ENCODE measurements at regions not wholly inside any gene's neighbourhood (a gene's known extent, or its start where the extent isn't known, plus 50 kb on each side); places are given as distances from the start of the nearest gene placed in this dataset.
A peak's percentile ranks its signal among the peaks of the same experiment; 100 is the strongest.

DNA sequence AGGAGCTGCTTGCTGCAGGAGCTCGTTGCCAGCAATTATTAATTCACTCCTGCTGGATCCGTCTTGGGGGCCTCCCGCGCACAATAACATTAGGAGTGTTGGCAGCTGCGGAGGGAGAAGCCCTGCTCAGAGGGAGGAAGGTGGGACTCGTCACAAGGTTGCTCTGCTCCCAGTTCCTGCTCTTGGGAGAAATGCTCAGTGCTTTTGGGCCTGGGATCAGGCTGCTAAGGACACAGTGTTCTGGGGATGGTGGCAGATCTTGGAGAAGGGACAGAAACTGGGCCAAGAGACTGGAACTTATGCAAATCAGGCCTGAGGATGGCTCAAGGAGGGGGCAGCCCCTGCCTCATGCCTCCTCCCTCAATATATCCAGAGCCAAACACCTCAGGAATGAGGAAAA, 78.9 kb upstream of the OLFM4 start:
- no peaks in the 10 kb centered on the region for H3K9me3 ChIP-seq
- 55% methylated on average over 6 of the region's 6 CpGs for WGBS
- no peak overlapping the region for H3K4me3 ChIP-seq
- peaks cover 16% of the 10 kb centered on the region for H3K4me1 ChIP-seq
- no peaks in the 10 kb centered on the region for H3K27me3 ChIP-seq
- H3K36me3 ChIP-seq, result no peaks in the 10 kb centered on the region
- no peak for DNase-seq (ENCODE audit: low spot score in 2 of 2)
- TF ChIP-seq, protein P1, sequence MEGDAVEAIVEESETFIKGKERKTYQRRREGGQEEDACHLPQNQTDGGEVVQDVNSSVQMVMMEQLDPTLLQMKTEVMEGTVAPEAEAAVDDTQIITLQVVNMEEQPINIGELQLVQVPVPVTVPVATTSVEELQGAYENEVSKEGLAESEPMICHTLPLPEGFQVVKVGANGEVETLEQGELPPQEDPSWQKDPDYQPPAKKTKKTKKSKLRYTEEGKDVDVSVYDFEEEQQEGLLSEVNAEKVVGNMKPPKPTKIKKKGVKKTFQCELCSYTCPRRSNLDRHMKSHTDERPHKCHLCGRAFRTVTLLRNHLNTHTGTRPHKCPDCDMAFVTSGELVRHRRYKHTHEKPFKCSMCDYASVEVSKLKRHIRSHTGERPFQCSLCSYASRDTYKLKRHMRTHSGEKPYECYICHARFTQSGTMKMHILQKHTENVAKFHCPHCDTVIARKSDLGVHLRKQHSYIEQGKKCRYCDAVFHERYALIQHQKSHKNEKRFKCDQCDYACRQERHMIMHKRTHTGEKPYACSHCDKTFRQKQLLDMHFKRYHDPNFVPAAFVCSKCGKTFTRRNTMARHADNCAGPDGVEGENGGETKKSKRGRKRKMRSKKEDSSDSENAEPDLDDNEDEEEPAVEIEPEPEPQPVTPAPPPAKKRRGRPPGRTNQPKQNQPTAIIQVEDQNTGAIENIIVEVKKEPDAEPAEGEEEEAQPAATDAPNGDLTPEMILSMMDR (IDR thresholded peaks at IDR 0.05), result no peak
- no peak for TF ChIP-seq POLR2A (IDR thresholded peaks at IDR 0.05)
- no peak for TF ChIP-seq EP300 (IDR thresholded peaks at IDR 0.05)
- no peak for TF ChIP-seq POLR2AphosphoS5 (IDR thresholded peaks at IDR 0.05)
- H3K27ac ChIP-seq, result peak overlapping the region; percentile 3

DNA sequence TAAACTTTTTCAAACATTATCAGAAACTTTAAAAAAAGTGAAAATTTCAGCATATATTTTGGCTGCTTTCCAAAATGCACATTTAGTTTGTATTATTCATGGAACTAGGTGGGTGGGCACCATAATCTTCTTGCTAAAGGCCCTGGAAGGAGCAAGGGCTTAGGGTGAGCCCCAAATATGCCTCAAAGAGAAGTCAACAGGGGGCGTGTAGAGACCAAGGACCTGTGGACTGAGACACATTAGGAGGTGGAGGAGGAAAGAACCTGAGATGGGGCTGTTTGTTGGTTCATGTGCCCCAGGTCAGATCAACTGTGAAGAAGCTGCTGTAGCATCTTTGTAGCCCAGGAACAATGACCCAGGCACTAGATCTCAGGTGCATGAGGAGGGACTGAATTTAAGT, 79.6 kb upstream of the OLFM4 start:
- DNase-seq (ENCODE audit: low spot score in 2 of 2), result no peak
- no peak overlapping the region for H3K4me3 ChIP-seq
- H3K4me1 ChIP-seq, result peaks cover 16% of the 10 kb centered on the region
- peak overlapping the region; percentile 3 for H3K27ac ChIP-seq
- WGBS, result 92% methylated on average over 1 of the region's 1 CpG
- TF ChIP-seq POLR2A (IDR thresholded peaks at IDR 0.05) (no peak), POLR2AphosphoS5 (IDR thresholded peaks at IDR 0.05) (no peak), EP300 (IDR thresholded peaks at IDR 0.05) (no peak)
- TF ChIP-seq, protein P1 (IDR thresholded peaks at IDR 0.05), result no peak
- no peaks in the 10 kb centered on the region for H3K27me3 ChIP-seq
- H3K9me3 ChIP-seq, result no peaks in the 10 kb centered on the region
- no peaks in the 10 kb centered on the region for H3K36me3 ChIP-seq

DNA sequence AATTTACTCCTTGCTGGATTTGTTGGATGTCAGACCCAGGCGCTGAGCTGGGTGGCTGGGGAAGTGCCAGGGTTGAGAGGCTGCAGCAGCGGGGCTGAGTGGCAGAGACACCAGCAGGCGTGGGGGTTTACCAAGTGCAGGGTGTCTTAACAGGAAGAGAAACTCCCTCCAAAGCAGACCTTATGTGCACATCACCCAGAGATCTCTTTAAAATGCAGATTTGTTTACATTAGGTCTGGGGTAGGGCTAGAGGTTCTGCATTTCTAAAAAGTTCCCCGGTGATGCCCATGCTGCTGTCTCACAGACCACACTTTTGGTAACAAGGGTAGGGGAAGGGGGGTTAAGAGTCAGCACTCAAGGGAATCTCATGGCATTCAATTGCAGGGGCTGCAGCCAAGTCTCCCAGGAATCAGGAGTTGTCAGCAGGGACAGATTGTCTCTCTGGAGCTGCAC, 80.7 kb upstream of the OLFM4 start:
- Histone ChIP-seq H3K27me3 (no peaks in the 10 kb centered on the region), H3K27ac (no peak overlapping the region), H3K4me1 (peaks cover 16% of the 10 kb centered on the region), H3K9me3 (no peaks in the 10 kb centered on the region), H3K36me3 (no peaks in the 10 kb centered on the region), H3K4me3 (no peak overlapping the region)
- WGBS, result 61% methylated on average over 2 of the region's 4 CpGs
- TF ChIP-seq POLR2AphosphoS5 (IDR thresholded peaks at IDR 0.05) (no peak), EP300 (IDR thresholded peaks at IDR 0.05) (no peak), POLR2A (IDR thresholded peaks at IDR 0.05) (no peak)
- TF ChIP-seq, protein P1 (IDR thresholded peaks at IDR 0.05), result no peak
- no peak for DNase-seq (ENCODE audit: low spot score in 2 of 2)

DNA sequence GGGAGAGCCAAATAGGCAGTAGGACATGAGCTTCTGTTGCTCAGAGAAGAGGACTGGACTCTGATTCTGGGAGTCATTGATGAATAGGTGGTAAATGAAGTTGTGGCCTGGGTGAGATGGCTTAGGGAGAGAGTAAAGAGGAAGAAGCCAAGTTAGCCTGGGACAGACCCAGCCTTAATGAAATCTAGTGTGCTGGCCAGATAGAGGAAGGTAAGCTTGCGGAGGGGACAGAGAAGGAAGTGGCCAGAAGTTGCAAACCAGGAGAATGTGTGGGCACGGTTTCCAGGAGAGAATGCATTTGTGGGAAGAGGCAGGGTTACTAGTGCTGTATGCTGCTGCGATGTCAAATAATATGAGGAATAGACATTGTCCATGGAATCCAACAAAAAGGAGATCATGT, 83.3 kb upstream of the OLFM4 start:
- Histone ChIP-seq H3K4me1 (peaks cover 14% of the 10 kb centered on the region), H3K9me3 (no peaks in the 10 kb centered on the region), H3K27me3 (no peaks in the 10 kb centered on the region), H3K4me3 (no peak overlapping the region), H3K27ac (no peak overlapping the region), H3K36me3 (no peaks in the 10 kb centered on the region)
- no peak for TF ChIP-seq POLR2A (IDR thresholded peaks at IDR 0.05)
- TF ChIP-seq EP300 (IDR thresholded peaks at IDR 0.05), result no peak
- TF ChIP-seq POLR2AphosphoS5 (IDR thresholded peaks at IDR 0.05), result no peak
- TF ChIP-seq, protein P1 (IDR thresholded peaks at IDR 0.05), result no peak
- DNase-seq (ENCODE audit: low spot score in 2 of 2), result no peak
- WGBS, result 81% methylated on average over 3 of the region's 3 CpGs

DNA sequence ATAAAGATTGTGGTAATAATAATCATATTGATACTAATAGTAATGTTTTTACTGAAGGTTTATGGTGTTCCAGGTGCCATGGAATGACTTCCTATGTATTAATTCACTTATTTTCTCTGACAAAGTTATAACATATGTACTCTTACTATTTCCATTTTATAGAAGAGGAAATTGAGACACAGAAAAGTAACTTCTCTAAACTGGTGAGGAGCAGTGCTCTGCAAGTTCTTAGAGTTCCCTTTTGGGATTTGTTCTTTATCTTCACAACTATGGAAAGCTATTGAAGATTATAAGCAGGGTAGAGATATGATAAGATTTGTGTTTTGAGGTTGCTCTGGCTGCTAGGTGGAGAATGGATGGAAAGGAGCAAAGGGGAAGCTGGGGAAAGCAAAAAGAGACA, 83.9 kb upstream of the OLFM4 start:
- Histone ChIP-seq H3K4me1 (peaks cover 8% of the 10 kb centered on the region), H3K27ac (no peak overlapping the region), H3K9me3 (no peaks in the 10 kb centered on the region), H3K36me3 (no peaks in the 10 kb centered on the region), H3K4me3 (no peak overlapping the region), H3K27me3 (no peaks in the 10 kb centered on the region)
- no peak for DNase-seq (ENCODE audit: low spot score in 2 of 2)
- TF ChIP-seq EP300 (IDR thresholded peaks at IDR 0.05) (no peak), POLR2AphosphoS5 (IDR thresholded peaks at IDR 0.05) (no peak)

DNA sequence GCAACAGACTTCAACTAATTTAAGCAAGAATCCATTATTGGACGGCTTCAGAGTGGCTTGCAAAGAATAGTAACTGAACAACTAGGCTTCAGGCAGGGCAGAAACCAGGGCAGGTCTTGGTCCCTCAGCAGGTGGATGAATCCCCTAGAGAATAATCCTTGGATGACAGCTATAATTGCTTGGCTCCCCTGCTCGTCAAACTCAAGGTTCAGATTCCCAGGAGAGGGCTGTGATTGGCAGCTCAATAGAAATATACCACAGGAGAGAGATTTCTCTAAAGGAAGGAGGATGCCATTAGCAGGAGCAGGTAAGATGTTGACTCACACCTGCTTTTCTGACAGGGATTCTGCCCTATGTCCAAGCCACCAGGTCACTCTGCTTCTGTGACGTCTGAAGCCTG, 89.6 kb upstream of the PCDH8 start:
- Histone ChIP-seq H3K4me1 (no peaks in the 10 kb centered on the region), H3K27me3 (no peaks in the 10 kb centered on the region), H3K27ac (no peak overlapping the region), H3K9me3 (no peaks in the 10 kb centered on the region), H3K36me3 (no peaks in the 10 kb centered on the region), H3K4me3 (no peak overlapping the region)
- DNase-seq (ENCODE audit: low spot score in 2 of 2), result no peak
- WGBS, result 73% methylated on average over 3 of the region's 3 CpGs
- TF ChIP-seq POLR2AphosphoS5 (IDR thresholded peaks at IDR 0.05) (no peak), POLR2A (IDR thresholded peaks at IDR 0.05) (no peak), EP300 (IDR thresholded peaks at IDR 0.05) (no peak)
- TF ChIP-seq, protein P1 (IDR thresholded peaks at IDR 0.05), result no peak

All from suprapubic skin (tissue), 4 donors.